GM18951 (cell line): ENCODE measurements at regions not wholly inside any gene's neighbourhood (a gene's known extent, or its start where the extent isn't known, plus 50 kb on each side); places are given as distances from the start of the nearest gene placed in this dataset.

Source experiments
- POLR2A ChIP-seq: IDR thresholded peaks from 4 replicates; pipeline ENCODE4 v1.6.1; 2011; ENCODE audit warnings: mild to moderate bottlenecking; ENCODE audit not compliant: insufficient read length, insufficient read depth; ENCODE audit errors: extremely low read depth
- in situ Hi-C: fragments of 300-500 bp; cut with MboI; formaldehyde crosslinking; loops from one replicate; pipeline ENCODE4 v1.12.0; 2022; ENCODE audit warnings: low sequenced_read_pairs, mixed read lengths, inconsistent platforms; ENCODE audit not compliant: unreplicated experiment

GRCh38 chr14:100662879-100663760 lies 63.6 kb upstream of the DLK1 start:
- in situ Hi-C loops: no loop called here
- TF ChIP-seq POLR2A: no peak

- in situ Hi-C loops: no loop called here
- no peak for TF ChIP-seq POLR2A
Measured at GRCh38 chr14:100663761-100664052, 63.0 kb upstream of the DLK1 start.

DNA sequence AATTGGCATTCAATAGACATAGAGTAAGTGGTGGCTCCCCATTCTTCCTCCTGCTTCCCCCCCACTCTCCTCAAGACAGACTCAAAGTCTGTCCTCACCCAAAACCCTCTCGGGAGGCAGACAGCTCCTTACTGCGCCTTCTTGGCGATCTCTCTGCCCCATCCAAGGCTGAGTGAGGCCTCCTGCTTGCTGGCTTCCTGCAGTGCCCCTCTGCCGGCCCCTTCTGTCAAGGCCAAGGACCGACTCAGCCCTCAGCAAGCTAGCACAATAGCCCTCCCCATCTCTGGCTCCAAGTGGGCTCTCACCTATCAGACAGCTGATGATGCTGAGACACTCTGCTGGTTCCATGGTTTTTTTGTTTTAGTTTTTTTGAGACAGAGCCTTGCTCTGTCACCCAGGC lies 62.5 kb upstream of the DLK1 start:
- no peak for TF ChIP-seq POLR2A
- in situ Hi-C loops: no loop called here

- in situ Hi-C loops: no loop called here
- no peak for TF ChIP-seq POLR2A
Measured at GRCh38 chr14:100664841-100665510, 61.7 kb upstream of the DLK1 start.

DNA sequence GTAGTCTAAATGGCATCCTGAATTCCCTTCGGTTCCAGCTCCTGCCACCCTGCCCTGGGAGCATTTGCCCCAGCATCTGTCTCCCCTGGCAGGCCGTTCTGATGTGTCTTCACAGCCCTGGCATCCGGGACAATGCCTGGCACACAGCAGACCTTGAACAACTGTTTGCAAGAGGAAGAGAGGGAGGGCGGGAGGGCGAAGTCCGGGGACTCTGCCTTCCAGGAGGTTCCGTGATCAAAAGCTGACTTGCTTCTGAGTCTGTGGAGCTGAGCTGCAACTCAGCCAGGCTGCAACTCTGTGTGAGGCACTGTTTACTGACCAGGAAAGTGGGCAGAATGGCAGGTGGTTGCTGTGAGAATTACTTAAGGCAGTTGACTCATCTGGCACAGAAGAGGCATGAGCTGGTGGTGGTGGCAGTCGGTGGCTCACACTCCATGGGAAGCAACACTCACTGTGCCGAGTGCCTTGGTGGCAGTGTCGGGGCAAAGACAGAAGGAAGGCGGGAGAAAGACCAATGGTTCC lies 61.1 kb upstream of the DLK1 start:
- TF ChIP-seq POLR2A: no peak
- in situ Hi-C loops: no loop called here

- in situ Hi-C loops: no loop called here
- no peak for TF ChIP-seq POLR2A
Measured at GRCh38 chr14:100666403-100666802, 60.3 kb upstream of the DLK1 start.

DNA sequence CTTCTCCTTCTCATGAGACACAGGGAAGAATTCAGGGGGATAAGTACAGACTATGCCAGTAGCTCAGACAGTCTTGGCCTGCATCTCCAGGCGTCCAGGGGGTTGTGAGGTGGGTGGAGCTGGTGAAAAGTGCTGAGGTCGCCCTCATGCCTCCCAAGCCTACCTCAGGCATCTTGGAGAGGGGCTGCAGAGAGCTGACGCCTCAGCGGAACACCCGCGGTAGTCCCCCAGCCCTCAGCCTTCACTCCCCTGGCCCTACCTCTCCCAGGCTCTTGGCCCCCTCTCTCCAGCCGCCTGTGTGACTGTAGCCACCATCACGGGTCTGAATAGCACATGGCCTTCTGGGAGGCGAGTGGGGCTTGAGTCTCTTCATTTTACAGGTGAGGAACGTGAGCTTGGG lies 59.8 kb upstream of the DLK1 start:
- no peak for TF ChIP-seq POLR2A
- in situ Hi-C loops: no loop called here

DNA sequence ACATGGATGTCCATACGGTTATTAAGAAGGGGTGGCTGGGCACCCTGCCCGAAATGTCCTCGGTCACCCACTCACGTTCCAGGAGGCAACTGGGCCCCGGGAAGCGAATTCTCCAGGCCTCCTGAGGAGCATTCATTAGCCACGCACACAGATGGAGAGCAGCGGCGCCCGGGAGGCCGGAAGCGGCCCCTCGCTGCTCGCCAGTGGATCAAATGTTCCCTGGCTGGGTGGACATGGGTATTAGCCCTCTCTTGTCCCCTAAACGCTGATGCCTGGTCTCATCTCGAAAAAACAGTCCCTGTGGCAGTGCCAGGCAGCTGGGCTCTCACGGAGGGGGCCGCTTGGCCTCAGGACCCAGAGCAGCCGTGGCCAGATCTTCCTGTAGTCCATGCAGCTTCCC lies 59.0 kb upstream of the DLK1 start:
- in situ Hi-C loops: no loop called here
- TF ChIP-seq POLR2A: no peak

- in situ Hi-C loops: no loop called here
Measured at GRCh38 chr14:100668352-100668751, 58.3 kb upstream of the DLK1 start.

GRCh38 chr14:100669011-100669412 lies 57.7 kb upstream of the DLK1 start:
- in situ Hi-C loops: no loop called here
- TF ChIP-seq POLR2A: no peak

More at GRCh38 chr14:100668352-100668751, 58.3 kb upstream of the DLK1 start:
- TF ChIP-seq POLR2A: no peak

- TF ChIP-seq POLR2A: no peak
- in situ Hi-C loops: no loop called here
Measured at GRCh38 chr14:100669468-100669867, 57.2 kb upstream of the DLK1 start.

DNA sequence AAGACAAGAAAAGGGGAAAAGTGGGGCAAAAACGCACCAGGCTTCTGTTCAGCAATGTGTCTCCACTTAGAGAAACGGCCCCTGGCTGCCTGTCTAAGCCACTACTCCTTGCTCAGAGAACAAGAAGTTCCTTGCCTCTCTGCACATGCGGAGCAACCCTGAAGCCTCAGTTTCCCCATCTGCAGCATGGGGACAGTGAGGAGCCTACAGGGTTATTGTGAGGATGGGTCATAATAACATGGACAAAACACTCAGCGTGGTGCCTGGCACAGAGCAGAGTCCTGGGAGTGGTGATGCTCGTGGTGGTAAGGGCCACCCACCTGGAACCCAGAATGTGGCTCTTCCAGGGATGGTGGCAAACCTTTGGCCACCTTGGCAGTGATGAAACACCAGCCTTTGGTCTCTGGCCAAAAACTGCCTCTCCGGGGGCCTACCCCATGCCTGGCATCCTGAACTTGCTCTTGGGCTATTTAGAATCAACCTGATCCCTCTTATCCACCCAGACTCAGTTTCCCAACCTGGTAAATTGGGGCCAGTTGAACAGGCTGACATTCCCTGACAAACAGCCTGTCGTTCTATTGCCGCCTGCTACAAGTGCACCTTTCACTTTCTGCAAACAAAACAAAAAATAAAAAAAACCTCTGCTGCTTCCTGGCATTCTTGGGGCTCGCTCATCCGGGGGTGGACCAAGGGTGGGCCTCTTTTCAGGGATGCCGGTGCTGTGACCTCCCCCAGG lies 56.5 kb upstream of the DLK1 start:
- TF ChIP-seq POLR2A: no peak
- in situ Hi-C loops: no loop called here

DNA sequence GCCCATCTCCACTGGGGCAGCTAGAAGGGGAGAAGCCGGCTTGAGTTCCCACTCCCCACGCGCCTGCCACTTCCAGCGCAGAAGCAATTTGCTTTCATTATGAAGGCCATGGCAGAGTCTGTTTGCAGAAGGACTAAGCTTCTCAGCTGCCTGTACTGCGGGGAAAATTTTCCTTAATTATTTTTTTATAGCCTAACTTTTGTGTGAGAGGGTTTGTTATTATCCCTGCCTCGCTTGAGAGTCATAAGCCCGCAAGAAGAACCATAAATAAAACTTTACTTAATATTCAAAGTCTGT lies 56.0 kb upstream of the DLK1 start:
- TF ChIP-seq POLR2A: no peak
- in situ Hi-C loops: no loop called here

DNA sequence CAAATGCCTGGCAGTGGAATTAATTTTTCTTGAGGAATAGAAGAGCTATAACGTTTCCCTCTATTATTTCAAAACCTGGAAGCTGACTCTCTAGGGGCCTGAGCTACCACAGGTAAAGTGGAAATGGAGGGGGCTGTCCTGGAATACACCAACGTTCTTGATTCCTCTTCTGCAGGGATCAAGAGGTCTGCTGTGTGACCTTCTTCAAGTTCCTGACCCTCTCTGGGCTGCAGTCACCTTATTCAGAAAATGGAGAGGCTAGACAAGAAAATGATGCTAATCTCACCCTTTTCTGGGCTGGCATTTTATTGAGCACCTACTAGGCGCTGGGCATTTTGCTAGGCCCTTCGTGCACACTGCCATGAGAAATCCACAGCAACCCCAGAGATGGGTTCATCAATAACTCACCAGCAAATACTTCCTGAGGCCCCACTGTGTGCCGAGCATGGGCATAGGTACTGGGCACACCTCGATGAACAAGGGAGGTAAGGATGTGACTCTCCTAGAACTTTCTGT lies 55.2 kb upstream of the DLK1 start:
- TF ChIP-seq POLR2A: no peak
- in situ Hi-C loops: no loop called here

DNA sequence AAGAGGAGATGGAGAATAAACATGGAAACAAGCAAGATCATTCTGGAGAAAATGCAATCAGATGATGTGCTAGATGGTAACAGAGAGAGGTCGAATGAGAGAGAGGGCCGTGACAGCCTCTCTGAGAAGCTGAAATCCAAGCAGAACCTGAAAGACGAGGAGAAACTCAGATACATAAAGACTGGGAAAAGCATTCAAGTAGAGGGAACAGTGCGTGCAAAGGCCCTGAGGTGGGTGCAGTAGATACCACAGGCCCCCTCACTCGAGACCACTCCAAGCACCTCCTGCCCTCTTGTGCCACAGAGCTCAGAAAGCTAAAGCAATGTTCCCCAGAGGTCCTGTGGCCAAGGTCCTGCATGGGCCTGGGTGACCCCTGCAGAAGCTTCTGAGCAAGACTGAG lies 54.8 kb upstream of the DLK1 start:
- in situ Hi-C loops: no loop called here
- no peak for TF ChIP-seq POLR2A
